KOPT-K1 (cell line): ENCODE measurements at regions not wholly inside any gene's neighbourhood (a gene's known extent, or its start where the extent isn't known, plus 50 kb on each side); places are given as distances from the start of the nearest gene placed in this dataset.

ENCODE experiments used
- H3K27ac ChIP-seq: fragments of 200-600 bp; sonication (generic); 2 replicates; pipeline ENCODE4 v1.5.1; 2016; ENCODE audit warnings: antibody characterized with exemption, mild to moderate bottlenecking, low read depth, low read length; ENCODE audit not compliant: poor library complexity, severe bottlenecking
- H3K36me3 ChIP-seq: fragments of 200-600 bp; sonication (generic); 2 replicates; pipeline ENCODE4 v1.5.1; 2017; ENCODE audit warnings: antibody characterized with exemption, mild to moderate bottlenecking, low read length, moderate library complexity; ENCODE audit not compliant: insufficient read depth
- H3K9me3 ChIP-seq: fragments of 200-600 bp; sonication (generic); 2 replicates; pipeline ENCODE4 v1.5.1; 2017; ENCODE audit warnings: antibody characterized with exemption, low read length, mild to moderate bottlenecking; ENCODE audit not compliant: insufficient read depth, poor library complexity, severe bottlenecking

GRCh38 chr7:415646-416525, 103.8 kb downstream of the PDGFA start:
- no peaks in the 10 kb centered on the region for H3K36me3 ChIP-seq
- H3K27ac ChIP-seq: no peak overlapping the region
- peaks cover 10% of the 10 kb centered on the region for H3K9me3 ChIP-seq

- Histone ChIP-seq H3K27ac (no peak overlapping the region), H3K36me3 (no peaks in the 10 kb centered on the region), H3K9me3 (peaks cover 10% of the 10 kb centered on the region)
Measured at GRCh38 chr7:416761-417624, 102.7 kb downstream of the PDGFA start.

DNA sequence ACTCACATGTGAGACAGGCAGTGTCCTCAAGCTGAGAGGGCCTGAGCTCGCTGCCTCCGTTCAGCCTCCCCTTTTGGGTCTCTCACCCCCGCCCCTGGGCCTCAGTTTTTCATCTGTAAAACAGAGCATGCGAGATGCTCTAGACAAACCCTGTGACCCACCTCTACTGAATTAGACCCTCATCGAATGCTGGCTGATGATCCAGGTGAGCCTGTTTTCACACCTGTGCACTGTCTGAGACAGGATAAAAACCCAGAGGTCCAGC, 102.1 kb downstream of the PDGFA start:
- peaks cover 10% of the 10 kb centered on the region for H3K9me3 ChIP-seq

DNA sequence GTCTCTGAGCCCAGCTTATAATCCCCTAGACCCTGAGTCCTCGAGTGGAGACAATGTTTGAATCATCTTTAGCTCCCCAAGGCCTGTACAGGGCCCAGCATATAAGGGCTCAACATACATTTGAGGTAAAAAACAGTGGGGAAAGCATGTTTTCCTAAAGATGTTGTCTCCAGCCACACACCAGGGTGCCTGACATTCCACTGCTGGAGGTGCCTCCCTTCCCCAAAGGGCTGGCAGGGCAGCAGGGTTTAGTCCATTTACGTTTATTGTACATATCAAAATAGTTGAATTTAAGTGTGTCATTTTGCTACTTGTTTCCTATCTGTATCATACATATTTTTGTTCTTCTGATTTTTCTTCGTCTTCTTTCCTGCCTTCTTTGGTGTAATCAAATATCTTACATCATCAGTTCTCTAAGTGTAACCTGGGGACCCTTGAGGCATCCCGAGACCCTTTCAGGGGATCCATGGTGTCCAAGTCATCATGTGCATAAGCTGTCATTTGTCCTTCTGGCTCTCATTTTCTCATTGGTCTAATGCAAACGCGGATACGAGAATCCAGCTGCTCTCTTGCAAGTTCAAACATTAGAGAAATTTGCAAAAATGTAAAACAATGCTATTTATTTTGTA, 101.6 kb downstream of the PDGFA start:
- peaks cover 10% of the 10 kb centered on the region for H3K9me3 ChIP-seq
- no peak overlapping the region for H3K27ac ChIP-seq
- H3K36me3 ChIP-seq: no peaks in the 10 kb centered on the region

More for the DNA sequence above, 102.1 kb downstream of the PDGFA start:
- H3K36me3 ChIP-seq: no peaks in the 10 kb centered on the region
- H3K27ac ChIP-seq: no peak overlapping the region

- H3K9me3 ChIP-seq: peaks cover 10% of the 10 kb centered on the region
- H3K36me3 ChIP-seq: no peaks in the 10 kb centered on the region
- no peak overlapping the region for H3K27ac ChIP-seq
Measured at GRCh38 chr7:418636-419280, 100.9 kb downstream of the PDGFA start.

DNA sequence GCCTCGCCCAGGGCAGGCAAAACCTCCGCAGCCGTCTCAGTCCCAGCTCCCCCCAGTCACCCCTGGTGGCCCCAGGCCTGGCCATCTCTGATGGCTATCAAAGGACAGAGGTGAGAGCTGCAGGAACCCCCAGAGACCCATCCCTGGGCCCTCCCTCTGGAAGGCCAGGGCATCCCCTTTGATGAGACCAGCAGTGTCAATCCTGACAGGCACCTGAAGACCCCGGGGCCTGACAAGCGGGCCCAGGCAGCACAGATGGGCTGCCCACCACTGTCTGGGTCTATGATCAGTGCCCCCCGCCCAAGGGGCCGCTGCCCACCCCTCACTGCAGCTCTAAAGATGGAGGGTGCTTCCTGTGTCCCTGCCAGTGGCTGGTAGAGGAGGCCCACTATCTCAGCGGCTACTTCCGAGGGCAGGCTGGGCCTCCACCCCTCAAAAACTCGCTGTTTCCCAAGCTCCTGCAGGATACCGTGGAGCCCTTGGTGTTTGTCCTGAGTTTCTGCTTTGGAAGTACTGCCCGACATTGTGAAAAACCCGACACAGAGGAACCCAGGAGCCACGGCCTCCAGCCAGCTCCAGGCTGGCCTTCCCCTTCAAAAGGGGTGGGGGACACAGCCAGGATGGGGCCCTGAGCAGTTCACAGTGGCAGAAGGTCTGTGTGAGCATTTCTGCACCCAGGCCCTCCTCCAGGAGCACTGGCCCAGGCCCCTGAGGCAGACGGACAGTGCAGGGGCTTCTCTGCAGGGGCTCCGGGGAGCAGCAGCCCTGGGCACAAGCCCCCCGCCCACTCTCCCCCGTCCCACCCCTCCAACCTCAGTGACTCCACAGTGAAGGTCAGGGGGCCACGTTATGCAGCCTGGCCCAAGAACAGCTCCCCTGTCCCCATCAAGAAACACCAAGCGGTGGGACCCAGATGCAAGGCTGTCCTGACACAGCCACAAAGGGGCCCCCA, 99.2 kb downstream of the PDGFA start:
- H3K9me3 ChIP-seq: peaks cover 10% of the 10 kb centered on the region
- H3K36me3 ChIP-seq: no peaks in the 10 kb centered on the region
- H3K27ac ChIP-seq: no peak overlapping the region

DNA sequence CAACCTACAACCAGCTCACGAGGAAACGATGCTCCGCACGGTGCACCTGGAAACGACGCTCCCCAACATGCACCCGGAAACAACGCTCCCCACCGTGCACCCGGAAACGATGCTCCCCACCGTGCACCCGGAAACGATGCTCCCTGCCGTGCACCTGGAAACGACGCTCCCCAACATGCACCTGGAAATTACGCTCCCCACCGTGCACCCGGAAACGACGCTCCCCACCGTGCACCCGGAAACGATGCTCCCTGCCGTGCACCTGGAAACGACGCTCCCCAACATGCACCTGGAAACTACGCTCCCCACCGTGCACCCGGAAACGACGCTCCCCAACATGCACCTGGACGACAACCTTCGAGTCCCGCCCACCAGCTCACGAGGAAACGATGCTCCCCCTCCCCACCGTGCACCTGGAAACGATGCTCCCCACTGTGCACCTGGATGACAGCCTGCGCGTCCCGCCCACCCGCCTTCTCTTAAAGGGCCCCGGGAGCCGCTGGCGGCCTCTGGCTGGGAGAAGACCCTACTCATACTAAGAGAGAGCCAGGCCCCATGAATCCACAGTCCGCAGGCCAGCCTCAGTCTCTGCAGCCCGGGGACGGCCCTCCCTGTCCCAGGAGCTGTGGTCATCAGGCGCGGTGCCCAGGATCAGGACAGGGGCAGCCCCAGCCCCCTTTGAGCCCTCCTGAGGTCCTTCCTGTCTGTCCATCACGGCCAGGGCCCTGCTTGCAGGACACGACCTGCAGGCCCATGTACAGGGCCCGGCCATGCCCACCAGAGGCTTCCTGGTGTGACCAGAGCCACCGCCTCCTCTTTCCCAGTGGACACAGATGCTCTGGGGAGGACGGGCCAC, 98.3 kb downstream of the PDGFA start:
- no peak overlapping the region for H3K27ac ChIP-seq
- no peaks in the 10 kb centered on the region for H3K36me3 ChIP-seq
- peaks cover 10% of the 10 kb centered on the region for H3K9me3 ChIP-seq

GRCh38 chr7:422191-422885, 97.3 kb downstream of the PDGFA start:
- Histone ChIP-seq H3K36me3 (no peaks in the 10 kb centered on the region), H3K9me3 (peaks cover 10% of the 10 kb centered on the region), H3K27ac (no peak overlapping the region)

DNA sequence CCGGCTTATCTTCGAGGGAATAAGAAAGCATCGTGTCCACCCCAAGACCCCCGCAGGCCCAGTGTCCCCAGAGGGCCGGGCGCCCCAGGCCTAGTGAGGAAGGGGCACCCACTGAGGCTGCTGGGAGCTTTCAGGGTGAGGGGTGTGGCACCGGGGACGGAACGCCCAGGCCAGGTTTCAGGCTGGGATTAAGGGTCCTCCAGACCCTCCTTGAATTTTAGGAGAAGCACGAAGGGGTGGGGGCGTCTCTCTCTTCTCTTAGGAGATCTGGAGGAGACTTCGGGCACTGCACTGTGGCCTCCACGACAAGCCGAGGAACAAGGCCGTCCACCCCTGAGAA, 96.8 kb downstream of the PDGFA start:
- Histone ChIP-seq H3K27ac (no peak overlapping the region), H3K36me3 (no peaks in the 10 kb centered on the region), H3K9me3 (peaks cover 5% of the 10 kb centered on the region)

DNA sequence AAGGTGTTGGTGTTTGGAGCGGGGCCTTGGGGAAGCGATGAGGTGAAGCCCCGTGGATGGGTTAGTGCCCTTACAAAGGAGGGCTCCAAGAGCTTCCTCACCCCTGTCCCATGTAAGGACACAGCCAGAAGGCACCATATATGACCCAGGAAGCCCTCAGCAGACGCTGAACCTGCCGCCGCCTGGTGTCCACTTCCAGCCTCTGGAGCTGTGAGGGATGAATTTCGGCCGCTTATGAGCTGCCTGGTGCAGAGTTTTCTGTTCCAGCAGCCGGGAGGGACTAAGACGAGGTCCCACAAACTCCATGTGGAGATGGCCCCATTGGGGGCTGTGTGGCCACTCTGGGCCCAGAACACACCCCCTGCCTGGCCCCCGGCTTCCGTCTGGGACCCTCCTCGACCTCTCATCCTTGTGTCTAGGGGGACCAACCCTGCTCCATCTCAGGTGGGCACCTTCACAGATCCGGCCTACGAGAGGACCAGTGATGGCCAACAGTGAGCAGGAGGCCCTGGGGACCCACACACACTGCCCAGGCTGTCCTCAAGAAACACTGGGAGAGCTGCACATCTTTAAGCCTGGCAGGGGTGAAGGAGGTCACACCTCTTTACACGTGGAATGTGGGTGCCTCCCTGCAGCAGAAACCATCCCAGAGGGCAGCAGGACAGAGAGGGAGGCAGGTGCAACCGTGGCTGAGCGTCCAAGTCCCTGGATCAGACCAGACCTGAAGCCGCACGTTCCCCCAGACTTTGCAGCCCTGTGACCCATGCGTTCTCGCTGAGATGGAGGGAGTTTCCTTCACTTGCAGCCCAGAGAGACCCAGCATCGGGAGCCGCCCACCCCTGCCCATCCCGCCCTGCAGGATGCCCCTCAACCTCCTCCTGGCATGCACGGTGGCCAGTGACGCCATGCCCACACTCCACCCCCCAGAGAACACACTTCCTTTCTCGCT, 96.1 kb downstream of the PDGFA start:
- Histone ChIP-seq H3K9me3 (no peaks in the 10 kb centered on the region), H3K36me3 (no peaks in the 10 kb centered on the region), H3K27ac (no peak overlapping the region)

DNA sequence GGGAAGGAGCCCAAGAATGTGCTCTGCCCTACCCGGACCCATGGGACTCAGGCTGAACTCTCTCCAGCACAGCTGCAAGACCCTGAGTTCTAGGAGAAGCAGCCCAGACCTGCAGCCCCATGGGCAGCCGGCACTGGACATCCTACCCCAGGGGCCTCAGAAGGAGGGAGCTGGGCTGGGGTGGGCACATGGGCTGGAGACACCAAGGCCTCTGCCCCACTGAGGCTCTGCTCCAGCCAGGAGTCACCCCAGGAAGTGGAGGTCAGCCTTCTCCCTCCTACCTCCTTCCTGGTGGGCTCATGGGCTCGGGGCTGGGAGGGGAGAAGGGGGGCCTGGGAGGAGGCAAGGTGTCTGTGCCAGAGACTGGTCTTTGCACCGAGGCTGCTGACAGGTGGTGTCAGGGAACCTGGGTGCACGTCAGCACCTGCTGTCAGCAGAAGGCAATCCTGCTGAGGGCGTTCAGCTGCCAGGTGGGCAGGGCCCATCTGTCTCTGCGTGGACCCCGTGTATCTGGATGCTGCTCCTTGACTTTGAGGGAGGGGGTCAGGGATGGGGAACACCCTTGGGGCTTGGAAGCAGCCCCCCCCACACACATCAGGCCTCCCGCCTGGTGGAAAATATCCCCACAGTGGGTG, 95.2 kb downstream of the PDGFA start:
- H3K36me3 ChIP-seq: no peaks in the 10 kb centered on the region
- no peak overlapping the region for H3K27ac ChIP-seq
- H3K9me3 ChIP-seq: no peaks in the 10 kb centered on the region
